ENCODE measurements at regions not wholly inside any gene's neighbourhood (a gene's known extent, or its start where the extent isn't known, plus 50 kb on each side); places are given as distances from the start of the nearest gene placed in this dataset.
"Not testable (repeated sequence)": the region's sequence is repeated elsewhere in the genome, so short reads cannot be mapped to it uniquely, and the experiment has no call there.

- H3K4me3 ChIP-seq (ENCODE audit: low read depth, low read length): no peak overlapping the region
- no peak for DNase-seq (ENCODE audit: low read depth)
- TF ChIP-seq CTCF (IDR thresholded peaks at IDR 0.05; ENCODE audit: control insufficient read depth, extremely low read depth, insufficient read depth): no peak
Measured at GRCh38 chr3:140859592-140860336, 81.9 kb upstream of the SLC25A36 start.

- peak; percentile 51 for TF ChIP-seq CTCF (IDR thresholded peaks at IDR 0.05; ENCODE audit: control insufficient read depth, extremely low read depth, insufficient read depth)
- peak; percentile 50 for DNase-seq (ENCODE audit: low read depth)
- H3K4me3 ChIP-seq (ENCODE audit: low read depth, low read length): no peak overlapping the region
Measured at GRCh38 chr3:140863580-140864009, 78.0 kb upstream of the SLC25A36 start.

- no peak overlapping the region for H3K4me3 ChIP-seq (ENCODE audit: low read depth, low read length)
- no peak for TF ChIP-seq CTCF (IDR thresholded peaks at IDR 0.05; ENCODE audit: control insufficient read depth, extremely low read depth, insufficient read depth)
- DNase-seq (ENCODE audit: low read depth): no peak
Measured at GRCh38 chr3:140870351-140870750, 71.3 kb upstream of the SLC25A36 start.

GRCh38 chr3:140871022-140871421 is 70.6 kb upstream of the SLC25A36 start:
- no peak overlapping the region for H3K4me3 ChIP-seq (ENCODE audit: low read depth, low read length)
- DNase-seq (ENCODE audit: low read depth): no peak
- no peak for TF ChIP-seq CTCF (IDR thresholded peaks at IDR 0.05; ENCODE audit: control insufficient read depth, extremely low read depth, insufficient read depth)

- H3K4me3 ChIP-seq (ENCODE audit: low read depth, low read length); DNase-seq (ENCODE audit: low read depth): not testable (repeated sequence)
Measured at GRCh38 chr3:140872165-140872564, 69.5 kb upstream of the SLC25A36 start.

GRCh38 chr3:140883428-140884040 is 58.1 kb upstream of the SLC25A36 start:
- no peak for DNase-seq (ENCODE audit: low read depth)
- no peak for TF ChIP-seq CTCF (IDR thresholded peaks at IDR 0.05; ENCODE audit: control insufficient read depth, extremely low read depth, insufficient read depth)
- no peak overlapping the region for H3K4me3 ChIP-seq (ENCODE audit: low read depth, low read length)

GRCh38 chr3:140885697-140886096 is 55.9 kb upstream of the SLC25A36 start:
- DNase-seq (ENCODE audit: low read depth); H3K4me3 ChIP-seq (ENCODE audit: low read depth, low read length): not testable (repeated sequence)

Data from LNCaP clone FGC (cell line).